ENCODE measurements at regions not wholly inside any gene's neighbourhood (a gene's known extent, or its start where the extent isn't known, plus 50 kb on each side); places are given as distances from the start of the nearest gene placed in this dataset.

DNA sequence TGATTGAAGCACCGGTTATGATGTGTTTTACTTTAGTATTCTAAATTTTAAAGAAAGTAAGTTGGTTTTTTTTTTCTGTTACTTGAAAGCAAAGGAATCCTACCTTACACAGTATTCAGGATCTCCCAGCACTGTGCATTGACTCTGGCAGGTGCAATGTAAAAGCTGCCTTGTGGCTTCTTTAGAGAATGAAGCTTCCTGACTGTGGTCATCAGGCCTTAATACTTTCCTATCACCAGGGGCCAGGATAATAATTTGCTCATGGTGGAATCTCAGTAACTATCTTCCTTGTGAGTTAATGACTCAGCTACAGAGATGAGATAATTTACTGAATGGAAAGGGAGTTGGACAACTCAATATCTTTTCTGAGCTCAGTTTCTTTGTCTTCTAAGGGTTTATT lies 435.5 kb upstream of the ZNF608 start:
- ChIA-PET CTCF (no interaction called here), POLR2A (no interaction called here)
- no peaks in the 10 kb centered on the region for H3K27me3 ChIP-seq (replicated peaks in 1 of 2; ENCODE audit: control insufficient read depth in 2 of 2, extremely low read depth in 1 of 2, insufficient read depth in 2 of 2, low read length in 1 of 2)
- ATAC-seq (replicated peaks in 1 of 4) (no peak), DNase-seq (no peak)
- H3K4me1 Mint-ChIP-seq, result no peaks in the 10 kb centered on the region
- H3K36me3 Mint-ChIP-seq, result no peaks in the 10 kb centered on the region
- no peaks in the 10 kb centered on the region for H3K9me3 ChIP-seq
- H3K9me3 Mint-ChIP-seq, result peaks cover 0 to 14% (median 4%) of the 10 kb centered on the region in 3 donors
- no CpG with 5 or more reads among the region's 1 CpG for WGBS (ENCODE audit: insufficient coverage)
- H3K36me3 ChIP-seq (ENCODE audit: control insufficient read depth in 2 of 2, extremely low read depth in 1 of 2, insufficient read depth in 1 of 2, low read length in 1 of 2), result no peaks in the 10 kb centered on the region
- H3K27ac Mint-ChIP-seq, result no peak overlapping the region
- H3K27ac ChIP-seq (ENCODE audit: low read length), result no peak overlapping the region
- no peak overlapping the region for H3K4me3 ChIP-seq (ENCODE audit: control insufficient read depth in 1 of 2, extremely low read depth in 1 of 2, low read length in 1 of 2)
- H3K4me1 ChIP-seq (ENCODE audit: control insufficient read depth in 1 of 2, extremely low read depth in 1 of 2, insufficient read depth in 2 of 2, low read length in 2 of 2), result no peaks in the 10 kb centered on the region
- H3K27me3 Mint-ChIP-seq, result no peaks in the 10 kb centered on the region
- H3K4me3 Mint-ChIP-seq, result no peak overlapping the region

DNA sequence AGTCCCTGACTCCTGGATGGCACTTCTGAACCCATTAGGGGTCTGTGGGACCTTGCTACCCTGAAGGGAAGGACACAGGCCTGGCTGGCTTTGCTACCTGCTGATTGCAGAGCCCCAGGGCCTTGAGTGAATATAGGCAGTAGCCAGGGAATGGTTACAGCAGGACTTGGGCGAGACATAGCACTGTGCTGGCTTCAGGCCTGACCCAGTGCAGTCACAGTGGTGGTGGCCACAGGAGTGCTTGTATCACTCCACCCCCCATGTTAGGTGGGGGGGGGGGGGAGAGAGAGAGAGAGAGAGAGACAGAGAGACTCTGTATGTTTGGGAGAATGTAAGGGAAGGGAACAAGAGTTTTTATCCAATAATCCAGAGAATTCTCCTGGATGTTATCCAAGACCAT lies 439.3 kb upstream of the ZNF608 start:
- CTCF ChIA-PET, result no interaction called here
- WGBS (ENCODE audit: insufficient coverage), result no CpG with 5 or more reads among the region's 1 CpG

DNA sequence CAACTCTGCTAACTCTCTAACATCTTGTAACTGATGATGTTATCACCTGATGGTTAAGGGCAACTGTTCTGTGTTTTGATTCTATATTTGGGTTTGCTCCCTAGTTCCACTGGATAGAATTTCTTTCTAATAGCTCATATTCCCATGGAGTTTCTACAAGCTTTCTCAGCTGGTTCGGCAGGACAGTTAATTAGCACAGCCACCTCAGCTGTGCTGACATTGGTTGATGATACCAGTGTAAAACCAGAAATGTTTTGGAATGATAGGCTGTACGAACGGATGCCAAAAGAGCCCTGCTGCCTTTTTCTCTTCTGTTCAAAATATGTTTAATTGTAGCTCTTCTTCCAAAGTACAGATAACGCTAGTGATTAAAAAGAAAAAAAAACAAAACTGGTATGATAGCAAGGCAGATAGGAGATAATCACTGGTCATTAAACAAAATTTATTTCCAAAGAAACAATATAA lies 440.5 kb upstream of the ZNF608 start:
- H3K27ac Mint-ChIP-seq, result no peak overlapping the region
- Histone ChIP-seq H3K27me3 (replicated peaks in 1 of 2; ENCODE audit: control insufficient read depth in 2 of 2, extremely low read depth in 1 of 2, insufficient read depth in 2 of 2, low read length in 1 of 2) (no peaks in the 10 kb centered on the region), H3K9me3 (no peaks in the 10 kb centered on the region), H3K36me3 (ENCODE audit: control insufficient read depth in 2 of 2, extremely low read depth in 1 of 2, insufficient read depth in 1 of 2, low read length in 1 of 2) (no peaks in the 10 kb centered on the region), H3K27ac (ENCODE audit: low read length) (no peak overlapping the region), H3K4me3 (ENCODE audit: control insufficient read depth in 1 of 2, extremely low read depth in 1 of 2, low read length in 1 of 2) (no peak overlapping the region), H3K4me1 (ENCODE audit: control insufficient read depth in 1 of 2, extremely low read depth in 1 of 2, insufficient read depth in 2 of 2, low read length in 2 of 2) (no peaks in the 10 kb centered on the region)
- ATAC-seq (replicated peaks in 1 of 4) (no peak), DNase-seq (no peak)
- CTCF ChIA-PET, result no interaction called here
- no peaks in the 10 kb centered on the region for H3K36me3 Mint-ChIP-seq
- H3K27me3 Mint-ChIP-seq, result no peaks in the 10 kb centered on the region
- no CpG with 5 or more reads among the region's 4 CpGs for WGBS (ENCODE audit: insufficient coverage)
- POLR2A ChIA-PET, result interaction anchor here in 1 of 2 donors (0.6 kb wide), 1 partner anchor 25 kb away, joined by 4 read pairs; no protein-coding TSS in a partner anchor
- H3K9me3 Mint-ChIP-seq, result peaks cover 0 to 6% (median 4%) of the 10 kb centered on the region in 3 donors
- H3K4me1 Mint-ChIP-seq, result no peaks in the 10 kb centered on the region
- H3K4me3 Mint-ChIP-seq, result no peak overlapping the region

More for the DNA sequence above, 439.3 kb upstream of the ZNF608 start:
- Mint-ChIP-seq H3K4me1 (no peaks in the 10 kb centered on the region), H3K4me3 (no peak overlapping the region), H3K27ac (no peak overlapping the region), H3K9me3 (peaks cover 0 to 4% (median 4%) of the 10 kb centered on the region in 3 donors), H3K36me3 (no peaks in the 10 kb centered on the region), H3K27me3 (no peaks in the 10 kb centered on the region)
- ATAC-seq (replicated peaks in 1 of 4), result no peak
- Histone ChIP-seq H3K27ac (ENCODE audit: low read length) (no peak overlapping the region), H3K27me3 (replicated peaks in 1 of 2; ENCODE audit: control insufficient read depth in 2 of 2, extremely low read depth in 1 of 2, insufficient read depth in 2 of 2, low read length in 1 of 2) (no peaks in the 10 kb centered on the region), H3K4me3 (ENCODE audit: control insufficient read depth in 1 of 2, extremely low read depth in 1 of 2, low read length in 1 of 2) (no peak overlapping the region), H3K36me3 (ENCODE audit: control insufficient read depth in 2 of 2, extremely low read depth in 1 of 2, insufficient read depth in 1 of 2, low read length in 1 of 2) (no peaks in the 10 kb centered on the region), H3K4me1 (ENCODE audit: control insufficient read depth in 1 of 2, extremely low read depth in 1 of 2, insufficient read depth in 2 of 2, low read length in 2 of 2) (no peaks in the 10 kb centered on the region), H3K9me3 (no peaks in the 10 kb centered on the region)
- POLR2A ChIA-PET, result no interaction called here
- DNase-seq, result no peak

DNA sequence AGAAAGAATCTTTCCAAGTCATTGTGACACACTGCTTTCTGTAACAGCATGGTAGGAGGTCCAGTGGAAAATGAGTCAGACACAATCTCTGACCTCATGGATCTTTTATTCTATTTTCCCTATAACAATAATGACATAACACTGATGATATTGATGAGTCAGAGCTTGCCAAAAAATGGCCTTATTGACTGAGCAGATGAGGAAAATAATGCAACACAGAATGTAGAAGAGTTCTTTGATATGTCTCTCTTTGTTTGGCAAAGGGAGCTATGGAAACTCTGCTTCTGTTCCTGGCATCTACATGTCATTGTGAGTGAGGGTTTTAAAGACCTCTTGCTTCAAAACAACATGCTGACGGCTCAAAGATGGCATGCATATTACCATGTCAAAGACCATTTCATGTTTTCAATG lies 443.1 kb upstream of the ZNF608 start:
- no peaks in the 10 kb centered on the region for H3K4me1 Mint-ChIP-seq
- Histone ChIP-seq H3K27me3 (replicated peaks in 1 of 2; ENCODE audit: control insufficient read depth in 2 of 2, extremely low read depth in 1 of 2, insufficient read depth in 2 of 2, low read length in 1 of 2) (no peaks in the 10 kb centered on the region), H3K9me3 (no peaks in the 10 kb centered on the region), H3K36me3 (ENCODE audit: control insufficient read depth in 2 of 2, extremely low read depth in 1 of 2, insufficient read depth in 1 of 2, low read length in 1 of 2) (no peaks in the 10 kb centered on the region), H3K4me3 (ENCODE audit: control insufficient read depth in 1 of 2, extremely low read depth in 1 of 2, low read length in 1 of 2) (no peak overlapping the region), H3K4me1 (ENCODE audit: control insufficient read depth in 1 of 2, extremely low read depth in 1 of 2, insufficient read depth in 2 of 2, low read length in 2 of 2) (no peaks in the 10 kb centered on the region), H3K27ac (ENCODE audit: low read length) (no peak overlapping the region)
- ATAC-seq (replicated peaks in 1 of 4) (no peak), DNase-seq (no peak)
- POLR2A ChIA-PET, result no interaction called here
- CTCF ChIA-PET, result interaction anchor here in 1 of 2 donors (0.7 kb wide), 1 partner anchor 32 kb away, joined by 3 read pairs; no protein-coding TSS in a partner anchor
- no peaks in the 10 kb centered on the region for H3K36me3 Mint-ChIP-seq
- no peak overlapping the region for H3K27ac Mint-ChIP-seq
- H3K4me3 Mint-ChIP-seq, result no peak overlapping the region
- no peaks in the 10 kb centered on the region for H3K27me3 Mint-ChIP-seq
- H3K9me3 Mint-ChIP-seq, result peaks cover 0 to 8% (median 4%) of the 10 kb centered on the region in 3 donors
- WGBS (ENCODE audit: insufficient coverage), result no CpG with 5 or more reads among the region's 1 CpG

DNA sequence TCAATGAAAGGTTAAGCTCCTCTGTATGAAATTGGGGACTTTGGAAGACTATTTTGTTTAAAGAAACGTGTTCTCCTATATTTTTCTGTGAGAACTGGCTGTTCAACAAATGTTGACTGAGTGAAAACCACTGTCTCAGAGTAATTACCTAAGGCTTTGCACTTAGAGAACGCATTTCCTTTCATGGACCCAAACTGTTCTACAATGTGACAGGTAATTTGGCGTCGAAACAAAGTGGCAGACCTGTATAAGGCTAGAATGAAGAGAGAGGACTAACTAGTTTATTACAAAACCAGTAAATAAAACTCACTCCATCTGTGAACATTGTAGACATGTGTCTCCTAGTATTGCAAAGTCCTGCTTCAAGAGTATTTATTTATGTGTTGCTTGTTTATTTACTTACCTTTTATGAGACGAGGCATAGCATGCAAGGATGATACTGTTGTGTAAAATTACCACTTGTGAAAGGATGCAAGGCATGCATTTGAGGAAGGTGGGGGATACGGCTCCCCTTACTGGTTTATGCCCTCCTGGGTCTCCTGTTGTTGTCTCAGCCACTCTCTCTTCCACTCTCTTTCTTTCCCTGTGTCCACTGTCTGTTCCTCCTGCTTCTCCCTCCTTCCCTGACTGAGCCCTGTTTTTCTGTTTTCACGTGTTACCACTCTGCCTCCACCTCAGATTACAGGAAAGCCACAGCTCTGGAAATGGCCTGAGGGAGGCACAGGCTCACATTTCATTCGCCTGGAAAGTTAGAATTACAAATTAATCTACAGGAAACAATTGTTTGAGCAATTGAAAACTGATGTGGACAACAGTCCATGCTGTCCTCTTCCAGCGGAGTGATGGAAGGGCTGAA lies 444.0 kb upstream of the ZNF608 start:
- no peak for DNase-seq
- Histone ChIP-seq H3K27me3 (replicated peaks in 1 of 2; ENCODE audit: control insufficient read depth in 2 of 2, extremely low read depth in 1 of 2, insufficient read depth in 2 of 2, low read length in 1 of 2) (no peaks in the 10 kb centered on the region), H3K27ac (ENCODE audit: low read length) (no peak overlapping the region), H3K9me3 (no peaks in the 10 kb centered on the region), H3K36me3 (ENCODE audit: control insufficient read depth in 2 of 2, extremely low read depth in 1 of 2, insufficient read depth in 1 of 2, low read length in 1 of 2) (no peaks in the 10 kb centered on the region), H3K4me3 (ENCODE audit: control insufficient read depth in 1 of 2, extremely low read depth in 1 of 2, low read length in 1 of 2) (no peak overlapping the region), H3K4me1 (ENCODE audit: control insufficient read depth in 1 of 2, extremely low read depth in 1 of 2, insufficient read depth in 2 of 2, low read length in 2 of 2) (no peaks in the 10 kb centered on the region)
- Mint-ChIP-seq H3K4me1 (no peaks in the 10 kb centered on the region), H3K27ac (no peak overlapping the region), H3K9me3 (peaks cover 0 to 8% (median under 1%) of the 10 kb centered on the region in 3 donors), H3K4me3 (no peak overlapping the region), H3K27me3 (no peaks in the 10 kb centered on the region), H3K36me3 (no peaks in the 10 kb centered on the region)
- ChIA-PET POLR2A (no interaction called here), CTCF (interaction anchor here in 1 of 2 donors (0.7 kb wide), 1 partner anchor 31 kb away, joined by 3 read pairs; no protein-coding TSS in a partner anchor)
- WGBS (ENCODE audit: insufficient coverage), result 73% methylated on average over 3 of the region's 9 CpGs
- no peak for ATAC-seq (replicated peaks in 1 of 4)

DNA sequence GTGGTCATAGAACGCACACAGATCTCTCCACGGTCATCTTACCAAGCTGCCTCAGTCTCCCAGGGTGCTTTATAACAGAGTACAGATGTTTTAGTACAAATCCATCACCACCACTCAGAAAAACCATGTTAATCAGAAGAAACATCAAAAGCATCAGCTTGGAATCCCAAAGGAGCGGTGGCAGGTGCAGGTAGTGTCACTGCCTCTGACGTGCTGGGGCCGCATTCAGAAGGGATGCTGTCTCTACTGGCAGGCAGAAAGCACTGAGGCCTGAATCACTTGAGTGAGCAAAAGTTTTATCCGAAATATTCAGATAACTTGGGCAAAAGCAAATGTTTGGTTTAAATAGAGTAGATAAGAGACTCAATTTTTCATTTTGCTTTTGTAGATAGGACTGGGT lies 448.4 kb upstream of the ZNF608 start:
- ChIA-PET CTCF (no interaction called here), POLR2A (no interaction called here)
- H3K27ac ChIP-seq (ENCODE audit: low read length), result no peak overlapping the region
- Mint-ChIP-seq H3K27ac (no peak overlapping the region), H3K9me3 (peaks cover 0 to 3% (median 3%) of the 10 kb centered on the region in 3 donors), H3K4me3 (no peak overlapping the region), H3K27me3 (no peaks in the 10 kb centered on the region), H3K36me3 (no peaks in the 10 kb centered on the region), H3K4me1 (no peaks in the 10 kb centered on the region)
- DNase-seq, result no peak
- no peaks in the 10 kb centered on the region for H3K36me3 ChIP-seq (ENCODE audit: control insufficient read depth in 2 of 2, extremely low read depth in 1 of 2, insufficient read depth in 1 of 2, low read length in 1 of 2)
- H3K4me1 ChIP-seq (ENCODE audit: control insufficient read depth in 1 of 2, extremely low read depth in 1 of 2, insufficient read depth in 2 of 2, low read length in 2 of 2), result no peaks in the 10 kb centered on the region
- no peaks in the 10 kb centered on the region for H3K27me3 ChIP-seq (replicated peaks in 1 of 2; ENCODE audit: control insufficient read depth in 2 of 2, extremely low read depth in 1 of 2, insufficient read depth in 2 of 2, low read length in 1 of 2)
- no peak for ATAC-seq (replicated peaks in 1 of 4)
- 81% methylated on average over 4 of the region's 6 CpGs for WGBS (ENCODE audit: insufficient coverage)
- no peak overlapping the region for H3K4me3 ChIP-seq (ENCODE audit: control insufficient read depth in 1 of 2, extremely low read depth in 1 of 2, low read length in 1 of 2)
- H3K9me3 ChIP-seq, result no peaks in the 10 kb centered on the region

Data from T-cell (primary cell).